Panc1 (cell line): ENCODE measurements at regions not wholly inside any gene's neighbourhood (a gene's known extent, or its start where the extent isn't known, plus 50 kb on each side); places are given as distances from the start of the nearest gene placed in this dataset.

Experiments
- ATAC-seq: fragments of 200-7000 bp; cut with Tn5 transposase; 2 replicates; pipeline ENCODE4 v1.9.1; 2020; ENCODE audit warnings: mild to moderate bottlenecking, moderate library complexity
- BruUV-seq: library from RNA; stranded (reverse); fragments of 400-500 nt; replicated peaks from 2 replicates; lab custom pipeline; 2021; lab: Mats Ljungman, UMichigan
- CTCF ChIA-PET: fragments of 300-600 bp; sonication (Branson Sonifier 250); formaldehyde crosslinking; loops from one replicate; lab custom pipeline; 2022; ENCODE audit warnings: antibody characterized with exemption; lab: Charles Lee
- POLR2A ChIA-PET: fragments of 300-600 bp; sonication (Branson Sonifier 250); formaldehyde crosslinking; loops from one replicate; lab custom pipeline; 2022; ENCODE audit warnings: antibody characterized with exemption; lab: Charles Lee
- DNase-seq: peaks from one replicate; pipeline ENCODE4 v3.0.0-alpha.2; 2010; ENCODE audit warnings: low read depth, low spot score
- H3K27ac ChIP-seq: 2 replicates; pipeline ENCODE4 v1.5.1; 2011; ENCODE audit warnings: mild to moderate bottlenecking, low read length, inconsistent platforms
- H3K27me3 ChIP-seq: fragments of 200-500 bp; sonication (Bioruptor generic); 2 replicates; pipeline ENCODE4 v1.6.0; 2014; ENCODE audit warnings: low read length, inconsistent platforms; ENCODE audit not compliant: control insufficient read depth, insufficient read depth
- H3K36me3 ChIP-seq: fragments of 200-500 bp; sonication (Bioruptor generic); 2 replicates; pipeline ENCODE4 v1.5.1; 2014; ENCODE audit warnings: inconsistent platforms, mild to moderate bottlenecking, low read length, moderate library complexity; ENCODE audit not compliant: control insufficient read depth, insufficient read depth
- H3K4me1 ChIP-seq: 2 replicates; pipeline ENCODE4 v1.5.1; 2011; ENCODE audit warnings: inconsistent platforms, mild to moderate bottlenecking, low read length, moderate library complexity; ENCODE audit not compliant: control insufficient read depth, insufficient read depth
- H3K4me3 ChIP-seq, 2 experiments: 2 replicates each; pipeline ENCODE4 v1.5.1; 2011 to 2012; ENCODE audit warnings: low read depth in 2 of 2, low read length in 2 of 2, mild to moderate bottlenecking in 2 of 2, inconsistent platforms in 1 of 2, moderate library complexity in 1 of 2
- H3K9me3 ChIP-seq: fragments of 200-500 bp; sonication (Bioruptor generic); 2 replicates; pipeline ENCODE4 v1.5.1; 2014; ENCODE audit warnings: low read depth, mild to moderate bottlenecking, inconsistent platforms, low read length, moderate library complexity; ENCODE audit not compliant: control insufficient read depth, insufficient read depth
- POLR2AphosphoS5 ChIP-seq: IDR thresholded peaks from 2 replicates; pipeline ENCODE4 v1.6.1; 2012; ENCODE audit warnings: mild to moderate bottlenecking, low read depth, low read length, moderate library complexity
- SIN3A ChIP-seq: IDR thresholded peaks from 2 replicates; pipeline ENCODE4 v1.6.1; 2012; ENCODE audit warnings: low read depth, mild to moderate bottlenecking, low read length, moderate library complexity, borderline replicate concordance; ENCODE audit not compliant: insufficient read depth
- TCF7L2 ChIP-seq: IDR thresholded peaks from 2 replicates; pipeline ENCODE4 v1.6.1; 2011; ENCODE audit warnings: mild to moderate bottlenecking, low read depth, low read length, inconsistent platforms
- in situ Hi-C: cut with HindIII; loops from 2 replicates; pipeline ENCODE4 v1.10.0; 2016; ENCODE audit warnings: low sequenced_read_pairs, low pct_unique_long_range_greater_than_20kb
- intact Hi-C: fragments of 100-400 bp; cut with micrococcal nuclease; formaldehyde crosslinking; loops from one replicate; pipeline ENCODE4 v1.10.0; 2022; ENCODE audit not compliant: unreplicated experiment
- TF ChIP-seq, protein P1 (sequence below), 2 experiments: IDR thresholded peaks; 2 replicates each; pipeline ENCODE4 v1.6.1; 2011 to 2012; ENCODE audit warnings: low read depth in 2 of 2, control low read depth in 1 of 2, low read length in 1 of 2, mild to moderate bottlenecking in 1 of 2, moderate library complexity in 1 of 2; ENCODE audit not compliant: insufficient read depth in 1 of 2
- TF ChIP-seq, protein P2 (sequence below): fragments of 450-650 bp; IDR thresholded peaks from 2 replicates; pipeline ENCODE4 v1.5.1; 2017; ENCODE audit warnings: mild to moderate bottlenecking

DNA sequence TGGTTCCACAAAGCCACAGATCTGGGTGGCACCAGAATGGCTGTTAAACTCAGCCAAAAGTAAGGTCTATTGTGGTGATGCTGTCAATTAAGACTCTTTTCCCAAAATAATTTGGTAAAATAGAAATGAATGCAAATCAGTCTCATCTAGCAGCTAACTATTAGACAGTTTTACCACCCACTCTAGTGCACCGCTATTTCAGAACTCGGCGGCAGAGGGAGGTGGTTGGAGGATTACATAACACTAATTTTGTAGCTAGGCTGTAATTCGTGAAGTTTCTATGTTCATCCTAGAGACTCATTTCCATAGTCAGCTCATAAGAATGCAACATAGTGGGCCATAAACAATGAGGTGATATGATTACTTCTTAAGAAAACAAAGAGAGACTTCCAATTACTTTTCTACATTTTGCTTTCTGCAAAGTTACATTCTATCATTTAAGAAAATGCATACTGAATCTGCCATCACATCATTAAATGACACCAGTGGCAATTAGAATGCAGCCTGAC lies 413.8 kb downstream of the FBXO15 start:
- Histone ChIP-seq H3K4me1 (no peaks in the 10 kb centered on the region), H3K4me3 (no peak overlapping the region), H3K9me3 (no peaks in the 10 kb centered on the region), H3K36me3 (no peaks in the 10 kb centered on the region), H3K27me3 (no peaks in the 10 kb centered on the region), H3K27ac (no peak overlapping the region)
- ATAC-seq: no peak
- BruUV-seq: no TSS peak
- TF ChIP-seq, protein P1, sequence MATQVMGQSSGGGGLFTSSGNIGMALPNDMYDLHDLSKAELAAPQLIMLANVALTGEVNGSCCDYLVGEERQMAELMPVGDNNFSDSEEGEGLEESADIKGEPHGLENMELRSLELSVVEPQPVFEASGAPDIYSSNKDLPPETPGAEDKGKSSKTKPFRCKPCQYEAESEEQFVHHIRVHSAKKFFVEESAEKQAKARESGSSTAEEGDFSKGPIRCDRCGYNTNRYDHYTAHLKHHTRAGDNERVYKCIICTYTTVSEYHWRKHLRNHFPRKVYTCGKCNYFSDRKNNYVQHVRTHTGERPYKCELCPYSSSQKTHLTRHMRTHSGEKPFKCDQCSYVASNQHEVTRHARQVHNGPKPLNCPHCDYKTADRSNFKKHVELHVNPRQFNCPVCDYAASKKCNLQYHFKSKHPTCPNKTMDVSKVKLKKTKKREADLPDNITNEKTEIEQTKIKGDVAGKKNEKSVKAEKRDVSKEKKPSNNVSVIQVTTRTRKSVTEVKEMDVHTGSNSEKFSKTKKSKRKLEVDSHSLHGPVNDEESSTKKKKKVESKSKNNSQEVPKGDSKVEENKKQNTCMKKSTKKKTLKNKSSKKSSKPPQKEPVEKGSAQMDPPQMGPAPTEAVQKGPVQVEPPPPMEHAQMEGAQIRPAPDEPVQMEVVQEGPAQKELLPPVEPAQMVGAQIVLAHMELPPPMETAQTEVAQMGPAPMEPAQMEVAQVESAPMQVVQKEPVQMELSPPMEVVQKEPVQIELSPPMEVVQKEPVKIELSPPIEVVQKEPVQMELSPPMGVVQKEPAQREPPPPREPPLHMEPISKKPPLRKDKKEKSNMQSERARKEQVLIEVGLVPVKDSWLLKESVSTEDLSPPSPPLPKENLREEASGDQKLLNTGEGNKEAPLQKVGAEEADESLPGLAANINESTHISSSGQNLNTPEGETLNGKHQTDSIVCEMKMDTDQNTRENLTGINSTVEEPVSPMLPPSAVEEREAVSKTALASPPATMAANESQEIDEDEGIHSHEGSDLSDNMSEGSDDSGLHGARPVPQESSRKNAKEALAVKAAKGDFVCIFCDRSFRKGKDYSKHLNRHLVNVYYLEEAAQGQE (IDR thresholded peaks at IDR 0.05; ENCODE audit: insufficient read depth in 1 of 2, low read depth in 2 of 2, low read length in 1 of 2): no peak
- TF ChIP-seq POLR2AphosphoS5 (no peak), TCF7L2 (no peak), SIN3A (no peak)
- TF ChIP-seq, protein P2, sequence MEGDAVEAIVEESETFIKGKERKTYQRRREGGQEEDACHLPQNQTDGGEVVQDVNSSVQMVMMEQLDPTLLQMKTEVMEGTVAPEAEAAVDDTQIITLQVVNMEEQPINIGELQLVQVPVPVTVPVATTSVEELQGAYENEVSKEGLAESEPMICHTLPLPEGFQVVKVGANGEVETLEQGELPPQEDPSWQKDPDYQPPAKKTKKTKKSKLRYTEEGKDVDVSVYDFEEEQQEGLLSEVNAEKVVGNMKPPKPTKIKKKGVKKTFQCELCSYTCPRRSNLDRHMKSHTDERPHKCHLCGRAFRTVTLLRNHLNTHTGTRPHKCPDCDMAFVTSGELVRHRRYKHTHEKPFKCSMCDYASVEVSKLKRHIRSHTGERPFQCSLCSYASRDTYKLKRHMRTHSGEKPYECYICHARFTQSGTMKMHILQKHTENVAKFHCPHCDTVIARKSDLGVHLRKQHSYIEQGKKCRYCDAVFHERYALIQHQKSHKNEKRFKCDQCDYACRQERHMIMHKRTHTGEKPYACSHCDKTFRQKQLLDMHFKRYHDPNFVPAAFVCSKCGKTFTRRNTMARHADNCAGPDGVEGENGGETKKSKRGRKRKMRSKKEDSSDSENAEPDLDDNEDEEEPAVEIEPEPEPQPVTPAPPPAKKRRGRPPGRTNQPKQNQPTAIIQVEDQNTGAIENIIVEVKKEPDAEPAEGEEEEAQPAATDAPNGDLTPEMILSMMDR: no peak
- POLR2A ChIA-PET: no interaction called here
- in situ Hi-C loops (no loop called here), intact Hi-C loops (no loop called here)
- DNase-seq: no peak
- CTCF ChIA-PET: no interaction called here

DNA sequence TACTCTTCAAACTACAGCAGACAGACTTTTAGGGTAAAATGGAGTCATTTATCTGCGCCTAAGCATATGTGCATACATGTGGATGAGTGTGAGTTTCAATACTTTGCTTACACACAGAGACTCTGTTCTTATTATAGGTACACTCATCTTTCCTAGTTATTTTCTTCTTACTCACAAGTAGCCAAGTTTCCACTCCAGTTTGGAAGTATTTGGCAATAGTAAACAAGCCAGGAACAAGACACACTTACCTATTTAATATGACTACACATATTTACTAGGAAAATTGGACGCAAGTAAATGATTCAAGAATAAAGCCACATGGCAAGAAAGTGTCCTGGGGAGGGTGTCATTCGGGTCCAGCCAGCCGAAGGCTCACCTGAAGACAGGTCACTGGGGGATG lies 414.3 kb downstream of the FBXO15 start:
- in situ Hi-C loops: no loop called here
- no peak overlapping the region for H3K4me3 ChIP-seq
- no peaks in the 10 kb centered on the region for H3K9me3 ChIP-seq
- DNase-seq (no peak), ATAC-seq (no peak)
- CTCF ChIA-PET: no interaction called here
- no peaks in the 10 kb centered on the region for H3K36me3 ChIP-seq
- H3K4me1 ChIP-seq: no peaks in the 10 kb centered on the region
- TF ChIP-seq TCF7L2 (no peak), POLR2AphosphoS5 (no peak), SIN3A (no peak)
- TF ChIP-seq, protein P2: no peak
- TF ChIP-seq, protein P1 (IDR thresholded peaks at IDR 0.05; ENCODE audit: insufficient read depth in 1 of 2, low read depth in 2 of 2, low read length in 1 of 2): no peak
- no TSS peak for BruUV-seq
- intact Hi-C loops: no loop called here
- no peak overlapping the region for H3K27ac ChIP-seq
- POLR2A ChIA-PET: no interaction called here
- no peaks in the 10 kb centered on the region for H3K27me3 ChIP-seq
